ENCODE measurements at regions not wholly inside any gene's neighbourhood (a gene's known extent, or its start where the extent isn't known, plus 50 kb on each side); places are given as distances from the start of the nearest gene placed in this dataset.

GRCh38 chr2:126482582-126483464, 173.1 kb upstream of the GYPC start:
- H3K9me3 ChIP-seq: no peaks in the 10 kb centered on the region
- TF ChIP-seq, protein P1, sequence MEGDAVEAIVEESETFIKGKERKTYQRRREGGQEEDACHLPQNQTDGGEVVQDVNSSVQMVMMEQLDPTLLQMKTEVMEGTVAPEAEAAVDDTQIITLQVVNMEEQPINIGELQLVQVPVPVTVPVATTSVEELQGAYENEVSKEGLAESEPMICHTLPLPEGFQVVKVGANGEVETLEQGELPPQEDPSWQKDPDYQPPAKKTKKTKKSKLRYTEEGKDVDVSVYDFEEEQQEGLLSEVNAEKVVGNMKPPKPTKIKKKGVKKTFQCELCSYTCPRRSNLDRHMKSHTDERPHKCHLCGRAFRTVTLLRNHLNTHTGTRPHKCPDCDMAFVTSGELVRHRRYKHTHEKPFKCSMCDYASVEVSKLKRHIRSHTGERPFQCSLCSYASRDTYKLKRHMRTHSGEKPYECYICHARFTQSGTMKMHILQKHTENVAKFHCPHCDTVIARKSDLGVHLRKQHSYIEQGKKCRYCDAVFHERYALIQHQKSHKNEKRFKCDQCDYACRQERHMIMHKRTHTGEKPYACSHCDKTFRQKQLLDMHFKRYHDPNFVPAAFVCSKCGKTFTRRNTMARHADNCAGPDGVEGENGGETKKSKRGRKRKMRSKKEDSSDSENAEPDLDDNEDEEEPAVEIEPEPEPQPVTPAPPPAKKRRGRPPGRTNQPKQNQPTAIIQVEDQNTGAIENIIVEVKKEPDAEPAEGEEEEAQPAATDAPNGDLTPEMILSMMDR (IDR thresholded peaks at IDR 0.05; ENCODE audit: low read depth, low read length): no peak
- H3K27me3 ChIP-seq: no peaks in the 10 kb centered on the region
- no peaks in the 10 kb centered on the region for H3K36me3 ChIP-seq
- DNase-seq: peak; percentile 6
- H3K4me3 ChIP-seq (ENCODE audit: low read depth, low read length): no peak overlapping the region
- no peaks in the 10 kb centered on the region for H3K4me1 ChIP-seq

DNA sequence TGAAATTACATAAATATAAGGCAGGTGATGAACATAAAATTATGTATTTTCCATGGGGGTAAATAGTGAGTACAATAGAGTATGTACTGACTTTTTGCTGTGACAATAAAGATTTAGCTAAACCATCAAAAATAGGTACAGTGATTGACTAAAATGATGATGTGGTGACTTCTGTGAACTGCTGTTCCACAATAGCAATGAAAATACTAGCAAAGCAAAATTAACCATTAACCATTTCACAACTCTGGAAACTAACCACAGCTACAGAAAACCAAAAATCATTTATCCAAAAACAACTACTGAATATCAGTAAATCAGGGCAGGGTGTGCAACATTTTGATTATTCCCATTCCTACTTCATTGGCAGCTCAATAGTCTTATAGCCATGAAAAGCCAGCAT, 161.4 kb upstream of the GYPC start:
- TF ChIP-seq, protein P1 (IDR thresholded peaks at IDR 0.05; ENCODE audit: low read depth, low read length): no peak
- H3K4me3 ChIP-seq (ENCODE audit: low read depth, low read length): no peak overlapping the region
- H3K9me3 ChIP-seq: no peaks in the 10 kb centered on the region
- H3K27me3 ChIP-seq: no peaks in the 10 kb centered on the region
- no peaks in the 10 kb centered on the region for H3K36me3 ChIP-seq
- H3K4me1 ChIP-seq: no peaks in the 10 kb centered on the region
- DNase-seq: no peak

DNA sequence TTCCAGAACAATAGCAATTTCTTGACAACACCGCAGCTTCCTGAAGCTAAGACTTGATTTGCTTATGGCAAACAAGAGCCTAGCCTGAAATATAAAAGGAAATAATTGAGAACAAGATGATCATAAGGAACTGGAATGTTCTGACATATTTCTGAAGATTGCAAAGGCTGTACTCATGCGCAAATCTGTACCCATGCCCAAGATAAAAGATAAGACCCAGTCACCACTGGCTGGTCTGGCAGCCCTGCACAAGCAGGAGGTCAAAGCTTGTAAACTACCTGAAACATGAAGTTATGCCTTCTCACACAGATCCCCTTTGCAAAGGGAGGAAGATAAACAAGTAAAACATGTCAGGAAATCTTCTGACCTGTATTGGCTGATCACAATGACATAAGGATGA, 160.8 kb upstream of the GYPC start:
- no peaks in the 10 kb centered on the region for H3K27me3 ChIP-seq
- H3K9me3 ChIP-seq: no peaks in the 10 kb centered on the region
- no peak overlapping the region for H3K4me3 ChIP-seq (ENCODE audit: low read depth, low read length)
- H3K4me1 ChIP-seq: no peaks in the 10 kb centered on the region
- H3K36me3 ChIP-seq: no peaks in the 10 kb centered on the region
- TF ChIP-seq, protein P1 (IDR thresholded peaks at IDR 0.05; ENCODE audit: low read depth, low read length): no peak
- DNase-seq: no peak

GRCh38 chr2:126496493-126496892, 159.5 kb upstream of the GYPC start:
- H3K4me3 ChIP-seq (ENCODE audit: low read depth, low read length): no peak overlapping the region
- no peaks in the 10 kb centered on the region for H3K36me3 ChIP-seq
- no peak for DNase-seq
- H3K27me3 ChIP-seq: no peaks in the 10 kb centered on the region
- H3K4me1 ChIP-seq: no peaks in the 10 kb centered on the region
- TF ChIP-seq, protein P1 (IDR thresholded peaks at IDR 0.05; ENCODE audit: low read depth, low read length): no peak
- no peaks in the 10 kb centered on the region for H3K9me3 ChIP-seq

DNA sequence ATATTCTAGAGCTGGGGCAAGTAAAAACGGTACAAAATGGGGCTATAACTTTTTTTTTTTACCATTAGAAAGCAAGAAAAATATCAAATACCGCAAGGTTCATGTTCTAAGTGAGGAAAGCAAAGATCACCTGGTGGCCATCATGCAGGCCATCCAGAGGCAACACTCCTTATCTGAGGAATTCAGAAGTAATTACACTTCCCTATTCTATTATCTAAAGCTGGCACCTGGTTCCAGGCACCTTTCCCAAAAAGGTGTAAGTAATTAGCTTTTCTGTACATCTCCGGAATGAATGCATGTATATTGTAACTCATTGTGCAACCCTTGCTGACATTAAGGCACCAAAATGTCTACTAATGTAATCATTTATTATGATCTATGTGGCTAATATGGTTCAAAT, 152.5 kb upstream of the GYPC start:
- no peaks in the 10 kb centered on the region for H3K36me3 ChIP-seq
- TF ChIP-seq, protein P1 (IDR thresholded peaks at IDR 0.05; ENCODE audit: low read depth, low read length): no peak
- no peak for DNase-seq

GRCh38 chr2:126504949-126505348, 151.0 kb upstream of the GYPC start:
- no peak overlapping the region for H3K4me3 ChIP-seq (ENCODE audit: low read depth, low read length)

More for the DNA sequence above, 152.5 kb upstream of the GYPC start:
- H3K27me3 ChIP-seq: no peaks in the 10 kb centered on the region
- no peaks in the 10 kb centered on the region for H3K4me1 ChIP-seq
- H3K9me3 ChIP-seq: no peaks in the 10 kb centered on the region
- H3K4me3 ChIP-seq (ENCODE audit: low read depth, low read length): no peak overlapping the region

More at GRCh38 chr2:126504949-126505348, 151.0 kb upstream of the GYPC start:
- H3K36me3 ChIP-seq: no peaks in the 10 kb centered on the region
- no peaks in the 10 kb centered on the region for H3K9me3 ChIP-seq
- DNase-seq: no peak
- no peaks in the 10 kb centered on the region for H3K4me1 ChIP-seq
- TF ChIP-seq, protein P1 (IDR thresholded peaks at IDR 0.05; ENCODE audit: low read depth, low read length): no peak
- no peaks in the 10 kb centered on the region for H3K27me3 ChIP-seq
